Rectal smooth muscle tissue (tissue), 1 donor: ENCODE measurements at regions not wholly inside any gene's neighbourhood (a gene's known extent, or its start where the extent isn't known, plus 50 kb on each side); places are given as distances from the start of the nearest gene placed in this dataset.

Experiments used
- H3K27ac ChIP-seq: one replicate; pipeline ENCODE4 v1.7.0; 2013; ENCODE audit warnings: low read depth, low read length, inconsistent platforms
- H3K27me3 ChIP-seq: one replicate; pipeline ENCODE4 v1.7.0; 2013; ENCODE audit warnings: low read length; ENCODE audit not compliant: control insufficient read depth, insufficient read depth
- H3K36me3 ChIP-seq: one replicate; pipeline ENCODE4 v1.7.0; 2013; ENCODE audit warnings: low read length; ENCODE audit not compliant: control insufficient read depth, insufficient read depth
- H3K4me1 ChIP-seq: one replicate; pipeline ENCODE4 v1.7.0; 2013; ENCODE audit warnings: low read length; ENCODE audit not compliant: control insufficient read depth, insufficient read depth
- H3K4me3 ChIP-seq: one replicate; pipeline ENCODE4 v1.7.0; 2013; ENCODE audit warnings: low read length
- H3K9ac ChIP-seq: one replicate; pipeline ENCODE4 v1.7.0; 2013; ENCODE audit warnings: low read length

GRCh38 chr1:199725002-199725565 is 302.4 kb upstream of the NR5A2 start:
- Histone ChIP-seq H3K4me1 (no peaks in the 10 kb centered on the region), H3K27ac (no peak overlapping the region), H3K27me3 (no peaks in the 10 kb centered on the region), H3K9ac (no peak overlapping the region), H3K4me3 (no peak overlapping the region), H3K36me3 (no peaks in the 10 kb centered on the region)

- Histone ChIP-seq H3K36me3 (no peaks in the 10 kb centered on the region), H3K9ac (no peak overlapping the region), H3K27ac (no peak overlapping the region), H3K4me1 (no peaks in the 10 kb centered on the region), H3K4me3 (no peak overlapping the region), H3K27me3 (no peaks in the 10 kb centered on the region)
Observed at GRCh38 chr1:199727682-199728081, 299.8 kb upstream of the NR5A2 start.

DNA sequence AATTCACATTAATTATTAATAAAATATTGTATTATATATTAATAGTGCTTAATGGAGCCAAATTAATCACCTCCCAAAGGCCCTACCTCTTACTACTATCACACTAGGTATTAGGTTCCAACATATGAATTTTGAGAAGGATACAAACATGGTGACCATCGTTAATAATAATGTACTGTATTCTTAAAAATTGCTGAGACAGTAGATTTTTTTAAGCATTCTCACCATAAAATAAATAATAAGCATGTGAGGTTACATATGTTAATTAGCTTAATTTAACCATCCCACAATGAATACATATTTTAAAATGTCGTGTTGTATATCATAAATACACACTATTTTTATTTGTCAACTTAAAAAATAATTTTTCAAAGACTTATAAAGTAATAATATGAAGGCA is 299.2 kb upstream of the NR5A2 start:
- no peaks in the 10 kb centered on the region for H3K27me3 ChIP-seq
- H3K27ac ChIP-seq = no peak overlapping the region
- H3K4me3 ChIP-seq = no peak overlapping the region
- no peak overlapping the region for H3K9ac ChIP-seq
- H3K36me3 ChIP-seq = no peaks in the 10 kb centered on the region
- H3K4me1 ChIP-seq = no peaks in the 10 kb centered on the region

DNA sequence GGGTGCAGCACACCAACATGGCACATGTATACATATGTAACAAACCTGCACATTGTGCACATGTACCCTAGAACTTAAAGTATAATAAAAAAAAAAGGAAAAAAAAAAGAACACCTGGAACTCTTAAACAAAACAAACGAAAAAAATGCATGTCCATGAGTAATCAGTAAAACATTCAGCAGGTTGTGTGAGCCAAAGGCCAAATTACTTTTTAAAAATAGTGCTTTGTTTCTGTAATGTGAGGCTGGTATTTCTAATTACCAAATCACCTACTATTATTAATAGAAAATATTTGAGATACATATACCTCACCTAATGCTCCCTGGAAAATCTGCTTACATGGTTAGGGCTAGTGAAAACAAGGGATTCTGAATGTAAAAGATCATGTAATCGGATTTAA is 294.4 kb upstream of the NR5A2 start:
- Histone ChIP-seq H3K4me3 (no peak overlapping the region), H3K36me3 (no peaks in the 10 kb centered on the region), H3K27ac (no peak overlapping the region), H3K27me3 (no peaks in the 10 kb centered on the region), H3K9ac (no peak overlapping the region), H3K4me1 (no peaks in the 10 kb centered on the region)

GRCh38 chr1:199734186-199734585 is 293.3 kb upstream of the NR5A2 start:
- Histone ChIP-seq H3K27ac (no peak overlapping the region), H3K9ac (no peak overlapping the region), H3K36me3 (no peaks in the 10 kb centered on the region), H3K27me3 (no peaks in the 10 kb centered on the region), H3K4me3 (no peak overlapping the region), H3K4me1 (no peaks in the 10 kb centered on the region)

DNA sequence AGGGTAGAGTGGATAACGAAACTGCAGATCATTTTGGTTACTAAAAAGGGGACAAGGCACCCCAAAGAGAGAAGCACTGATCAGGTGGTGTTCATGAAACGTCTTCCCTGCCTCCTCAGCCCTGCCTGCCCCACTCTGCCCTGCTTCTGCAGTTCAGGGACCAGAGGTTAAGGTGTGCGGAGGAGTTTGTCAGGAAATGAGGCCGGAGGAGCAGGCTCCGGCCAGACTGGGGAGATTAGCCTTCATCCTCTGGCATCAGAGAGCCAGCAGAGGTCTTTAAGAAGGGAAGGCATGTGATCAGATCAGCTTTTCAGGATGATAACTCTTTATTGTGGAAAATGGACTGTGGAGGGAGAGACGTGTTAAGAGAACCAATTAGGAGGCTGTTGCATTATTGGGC is 291.9 kb upstream of the NR5A2 start:
- Histone ChIP-seq H3K9ac (no peak overlapping the region), H3K27ac (no peak overlapping the region), H3K36me3 (no peaks in the 10 kb centered on the region), H3K4me3 (no peak overlapping the region), H3K27me3 (no peaks in the 10 kb centered on the region), H3K4me1 (no peaks in the 10 kb centered on the region)

- H3K9ac ChIP-seq = no peak overlapping the region
- no peaks in the 10 kb centered on the region for H3K4me1 ChIP-seq
- H3K36me3 ChIP-seq = no peaks in the 10 kb centered on the region
- H3K27me3 ChIP-seq = no peaks in the 10 kb centered on the region
- no peak overlapping the region for H3K4me3 ChIP-seq
- H3K27ac ChIP-seq = no peak overlapping the region
Observed at GRCh38 chr1:199736646-199737045, 290.9 kb upstream of the NR5A2 start.

GRCh38 chr1:199741586-199741985 is 285.9 kb upstream of the NR5A2 start:
- no peak overlapping the region for H3K9ac ChIP-seq
- H3K36me3 ChIP-seq = no peaks in the 10 kb centered on the region
- H3K4me3 ChIP-seq = no peak overlapping the region
- no peaks in the 10 kb centered on the region for H3K27me3 ChIP-seq
- H3K4me1 ChIP-seq = no peaks in the 10 kb centered on the region
- no peak overlapping the region for H3K27ac ChIP-seq

DNA sequence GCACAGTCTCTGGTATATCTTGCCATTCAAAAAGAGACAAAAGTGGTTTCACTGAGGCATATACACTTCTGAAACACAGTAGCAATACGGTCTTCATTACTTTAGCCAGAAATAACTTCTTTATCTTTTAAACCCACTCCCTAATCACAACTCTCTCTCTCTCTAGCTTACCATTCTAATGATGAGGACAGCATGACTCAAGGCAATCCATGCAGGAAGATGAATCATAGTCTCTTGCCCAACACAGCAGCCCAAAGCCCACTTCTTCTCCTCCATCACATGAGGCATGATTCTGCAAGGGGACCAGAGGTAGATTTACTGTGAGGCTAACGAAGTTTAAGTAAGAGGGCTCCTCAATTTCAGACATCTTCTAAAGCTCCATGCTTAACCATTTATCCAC is 285.0 kb upstream of the NR5A2 start:
- Histone ChIP-seq H3K27me3 (no peaks in the 10 kb centered on the region), H3K9ac (no peak overlapping the region), H3K4me1 (no peaks in the 10 kb centered on the region), H3K27ac (no peak overlapping the region), H3K4me3 (no peak overlapping the region), H3K36me3 (no peaks in the 10 kb centered on the region)

DNA sequence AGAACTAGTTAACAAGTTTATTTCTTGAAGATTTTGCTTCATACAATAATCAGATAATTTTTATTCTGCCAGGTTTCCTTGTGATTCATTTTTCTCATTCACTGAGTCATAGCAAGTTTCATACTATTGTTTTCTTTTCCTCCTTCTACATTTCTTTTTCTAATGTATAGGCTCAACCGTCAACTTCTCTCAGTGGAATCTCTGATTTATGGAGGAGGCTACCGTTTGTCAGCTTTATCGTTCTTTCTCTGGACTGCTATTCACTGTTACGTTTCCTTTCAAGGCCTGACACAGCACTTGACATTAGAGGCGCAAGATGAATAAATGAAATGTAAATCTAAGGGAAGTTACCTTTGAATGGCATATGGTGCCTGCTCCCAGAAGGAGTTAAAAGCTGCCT is 284.3 kb upstream of the NR5A2 start:
- no peaks in the 10 kb centered on the region for H3K36me3 ChIP-seq
- H3K27me3 ChIP-seq = no peaks in the 10 kb centered on the region
- no peak overlapping the region for H3K4me3 ChIP-seq
- H3K9ac ChIP-seq = no peak overlapping the region
- H3K27ac ChIP-seq = no peak overlapping the region
- no peaks in the 10 kb centered on the region for H3K4me1 ChIP-seq

- H3K27me3 ChIP-seq = no peaks in the 10 kb centered on the region
- H3K4me3 ChIP-seq = no peak overlapping the region
- H3K9ac ChIP-seq = no peak overlapping the region
- H3K4me1 ChIP-seq = no peaks in the 10 kb centered on the region
- H3K27ac ChIP-seq = no peak overlapping the region
- H3K36me3 ChIP-seq = no peaks in the 10 kb centered on the region
Observed at GRCh38 chr1:199746666-199747384, 280.7 kb upstream of the NR5A2 start.

DNA sequence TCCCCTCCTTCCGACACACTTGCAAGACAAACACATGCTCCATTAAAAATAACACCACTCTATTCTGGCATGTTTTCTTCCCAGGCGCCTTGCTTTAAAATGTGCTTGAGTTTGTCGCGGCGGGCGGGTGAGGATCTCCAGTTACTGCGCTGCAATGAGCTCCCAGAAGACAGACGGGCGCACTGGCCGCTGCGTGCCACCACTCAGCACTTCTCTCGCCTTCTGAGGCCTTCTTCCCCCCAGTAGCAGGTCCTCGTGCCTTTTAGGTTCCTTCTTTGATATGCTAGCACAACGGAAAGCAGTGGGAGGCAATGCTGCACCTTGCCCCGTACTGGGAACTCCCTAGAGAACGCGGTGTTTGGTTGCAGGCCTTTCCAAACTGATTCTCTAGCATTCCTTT is 279.5 kb upstream of the NR5A2 start:
- no peak overlapping the region for H3K9ac ChIP-seq
- no peaks in the 10 kb centered on the region for H3K36me3 ChIP-seq
- no peaks in the 10 kb centered on the region for H3K27me3 ChIP-seq
- no peaks in the 10 kb centered on the region for H3K4me1 ChIP-seq
- H3K27ac ChIP-seq = no peak overlapping the region
- no peak overlapping the region for H3K4me3 ChIP-seq

- no peaks in the 10 kb centered on the region for H3K4me1 ChIP-seq
Observed at GRCh38 chr1:199751506-199751905, 276.0 kb upstream of the NR5A2 start.

More at GRCh38 chr1:199751506-199751905, 276.0 kb upstream of the NR5A2 start:
- Histone ChIP-seq H3K36me3 (no peaks in the 10 kb centered on the region), H3K27ac (no peak overlapping the region), H3K9ac (no peak overlapping the region), H3K4me3 (no peak overlapping the region), H3K27me3 (no peaks in the 10 kb centered on the region)
